GM18873 (cell line): ENCODE measurements at regions not wholly inside any gene's neighbourhood (a gene's known extent, or its start where the extent isn't known, plus 50 kb on each side); places are given as distances from the start of the nearest gene placed in this dataset.
"Not testable (repeated sequence)": the region's sequence is repeated elsewhere in the genome, so short reads cannot be mapped to it uniquely, and the experiment has no call there.

Source experiments
- ATAC-seq: cut with Tn5 transposase; IDR thresholded peaks from one replicate; pipeline ENCODE4 v1.9.1; 2021; ENCODE audit warnings: mild to moderate bottlenecking, moderate library complexity, moderate number of reproducible peaks; ENCODE audit not compliant: unreplicated experiment, low FRiP score

- no peak for ATAC-seq
Observed at GRCh38 chr2:144748443-144748842, 228.5 kb upstream of the ZEB2 start.

- no peak for ATAC-seq
Observed at GRCh38 chr2:144747571-144747970, 227.7 kb upstream of the ZEB2 start.

- no peak for ATAC-seq
Observed at GRCh38 chr2:144745424-144745823, 225.5 kb upstream of the ZEB2 start.

GRCh38 chr2:144738749-144739148 lies 218.8 kb upstream of the ZEB2 start:
- no peak for ATAC-seq

GRCh38 chr2:144730711-144731110 lies 210.8 kb upstream of the ZEB2 start:
- no peak for ATAC-seq

- ATAC-seq = not testable (repeated sequence)
Observed at GRCh38 chr2:144724460-144724859, 204.5 kb upstream of the ZEB2 start.

- ATAC-seq = no peak
Observed at GRCh38 chr2:144718376-144718775, 198.5 kb upstream of the ZEB2 start.

GRCh38 chr2:144715992-144716391 lies 196.1 kb upstream of the ZEB2 start:
- ATAC-seq = no peak

GRCh38 chr2:144713410-144713809 lies 193.5 kb upstream of the ZEB2 start:
- ATAC-seq = no peak

GRCh38 chr2:144712550-144712940 lies 192.6 kb upstream of the ZEB2 start:
- no peak for ATAC-seq

GRCh38 chr2:144711630-144712549 lies 192.0 kb upstream of the ZEB2 start:
- ATAC-seq = no peak

- no peak for ATAC-seq
Observed at GRCh38 chr2:144711084-144711483, 191.2 kb upstream of the ZEB2 start.

GRCh38 chr2:144708626-144709025 lies 188.7 kb upstream of the ZEB2 start:
- ATAC-seq = no peak

GRCh38 chr2:144707736-144708326 lies 187.9 kb upstream of the ZEB2 start:
- no peak for ATAC-seq

- ATAC-seq = no peak
Observed at GRCh38 chr2:144706647-144707046, 186.7 kb upstream of the ZEB2 start.

GRCh38 chr2:144705328-144706245 lies 185.7 kb upstream of the ZEB2 start:
- ATAC-seq = no peak

- ATAC-seq = no peak
Observed at GRCh38 chr2:144704709-144705095, 184.8 kb upstream of the ZEB2 start.

- ATAC-seq = no peak
Observed at GRCh38 chr2:144703852-144704708, 184.2 kb upstream of the ZEB2 start.

- ATAC-seq = no peak
Observed at GRCh38 chr2:144702051-144702450, 182.1 kb upstream of the ZEB2 start.

- ATAC-seq = no peak
Observed at GRCh38 chr2:144701259-144701658, 181.3 kb upstream of the ZEB2 start.
